Retina (tissue), 1 donor: ENCODE measurements at regions not wholly inside any gene's neighbourhood (a gene's known extent, or its start where the extent isn't known, plus 50 kb on each side); places are given as distances from the start of the nearest gene placed in this dataset.

Source experiments
- DNase-seq: peaks from one replicate; pipeline ENCODE4 v3.0.0-alpha.2; 2016

DNA sequence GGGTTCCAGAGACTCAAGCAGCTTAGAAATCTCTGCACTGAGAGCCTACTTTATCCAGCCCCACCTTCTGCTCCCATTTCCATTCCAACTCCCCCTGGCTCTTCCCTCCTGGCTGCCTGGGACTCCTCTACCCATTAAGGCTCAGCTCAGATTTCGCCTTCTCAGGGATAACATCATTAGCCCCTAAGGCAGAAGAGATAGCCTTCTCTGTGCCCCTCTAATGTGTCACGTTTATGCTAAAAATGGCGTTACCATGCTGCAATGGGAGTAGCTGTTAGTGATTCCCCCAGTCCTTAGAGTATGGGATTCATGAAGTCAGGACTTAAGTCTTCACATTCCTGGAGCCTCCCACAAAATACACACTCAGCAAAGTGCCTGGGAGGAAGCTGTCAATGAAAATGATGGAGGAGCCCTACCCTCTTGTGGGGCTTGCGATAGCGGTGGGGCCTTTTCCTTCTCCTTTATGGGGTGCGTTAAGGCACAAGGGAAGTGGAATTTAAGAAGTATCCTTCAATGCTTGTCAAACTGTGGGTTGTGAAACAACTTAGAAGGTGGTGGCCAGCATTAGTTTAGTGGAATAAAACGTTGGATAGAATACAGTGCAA is 144.7 kb upstream of the COPS8 start:
- no peak for DNase-seq

- no peak for DNase-seq
Observed at GRCh38 chr2:236941551-236941950, 144.1 kb upstream of the COPS8 start.

DNA sequence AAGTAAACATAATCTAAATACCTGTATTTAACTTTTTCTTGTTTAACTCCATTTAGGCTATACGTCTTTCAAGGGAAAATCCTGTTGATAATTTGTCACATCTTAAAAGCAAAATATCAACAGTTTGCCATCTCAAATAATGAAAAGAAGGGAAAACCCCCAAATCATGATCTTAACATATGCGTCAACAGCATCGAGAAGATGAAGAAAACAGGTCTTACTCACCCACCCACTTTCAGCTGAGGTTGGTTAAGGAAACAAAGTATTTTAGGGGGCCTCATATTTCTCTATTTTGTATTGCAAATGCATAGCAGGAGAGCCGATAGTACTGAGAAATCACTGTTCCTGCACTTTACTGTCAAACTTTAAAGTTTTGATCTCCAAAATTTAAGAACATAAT is 143.1 kb upstream of the COPS8 start:
- no peak for DNase-seq

DNA sequence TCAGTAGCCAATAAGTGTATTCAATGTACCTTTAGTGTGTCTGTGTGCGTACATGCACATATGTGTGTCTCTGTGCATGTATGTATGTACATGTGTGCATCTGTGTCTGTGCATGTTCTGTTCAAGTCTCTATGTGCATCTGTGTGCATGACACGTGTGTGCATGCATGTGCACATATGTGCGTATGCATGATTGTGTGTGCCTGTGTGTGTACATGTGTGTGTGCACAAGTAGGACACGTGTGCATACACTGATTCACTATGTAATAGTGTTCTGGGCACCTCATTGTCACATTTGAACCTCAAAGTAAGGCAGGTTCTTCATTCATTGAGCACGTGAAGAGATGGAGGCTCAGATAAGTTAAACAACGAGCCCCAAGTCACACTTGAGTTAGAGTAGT is 142.6 kb upstream of the COPS8 start:
- DNase-seq = no peak

DNA sequence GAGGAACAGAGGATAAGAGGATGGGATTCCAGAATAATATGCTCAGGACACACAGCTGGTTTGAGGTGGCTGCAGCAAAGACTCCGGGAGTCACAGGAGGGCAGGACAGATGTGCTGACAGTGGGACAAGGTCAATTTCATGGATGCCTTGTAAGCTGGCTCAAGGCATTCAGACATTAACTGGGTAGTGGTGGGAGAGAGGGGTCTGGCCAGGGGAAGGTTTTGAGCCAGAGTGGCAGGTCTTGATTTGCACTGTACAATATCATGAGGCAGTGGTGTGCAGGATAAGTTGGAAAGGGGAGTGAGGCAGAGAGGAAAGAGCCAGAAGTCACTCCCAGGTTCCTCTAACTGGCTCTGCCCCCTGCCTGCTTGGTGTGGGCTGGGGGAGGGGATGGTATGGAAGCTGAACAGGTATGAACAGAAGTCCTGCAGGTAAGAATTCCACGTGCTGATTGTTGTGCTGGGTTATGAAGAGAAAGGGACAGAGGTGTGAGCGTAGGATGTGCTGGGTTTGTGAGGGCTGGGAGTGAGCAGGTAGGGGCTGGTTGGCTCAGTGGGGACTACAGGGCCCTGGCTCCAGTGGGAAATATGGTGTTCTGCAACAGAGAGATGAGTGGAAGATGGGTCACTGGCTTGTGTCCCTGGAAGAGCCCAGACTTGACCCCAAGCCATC is 141.7 kb upstream of the COPS8 start:
- DNase-seq = no peak

DNA sequence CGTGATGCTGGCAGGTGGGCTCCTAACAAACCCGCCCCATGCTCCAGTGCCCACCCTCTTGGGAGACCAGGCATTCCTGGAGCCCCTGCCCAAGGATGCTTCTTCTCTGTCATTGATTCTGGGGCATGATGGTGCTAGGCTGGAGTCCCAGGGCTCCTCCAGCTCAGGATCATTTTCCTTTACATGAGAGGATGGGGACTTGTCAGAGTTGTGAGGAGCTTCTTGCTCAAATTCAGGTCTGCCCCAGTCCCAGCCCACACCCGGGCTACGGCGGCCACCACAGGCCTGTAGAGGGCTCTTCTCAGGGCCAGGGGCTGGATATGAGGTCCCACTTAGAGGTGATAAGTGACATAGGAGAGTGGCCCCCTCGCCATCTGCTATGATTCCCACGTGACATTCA is 141.1 kb upstream of the COPS8 start:
- DNase-seq = no peak

GRCh38 chr2:236945431-236946016 is 140.2 kb upstream of the COPS8 start:
- no peak for DNase-seq

GRCh38 chr2:236946871-236947270 is 138.8 kb upstream of the COPS8 start:
- no peak for DNase-seq

DNA sequence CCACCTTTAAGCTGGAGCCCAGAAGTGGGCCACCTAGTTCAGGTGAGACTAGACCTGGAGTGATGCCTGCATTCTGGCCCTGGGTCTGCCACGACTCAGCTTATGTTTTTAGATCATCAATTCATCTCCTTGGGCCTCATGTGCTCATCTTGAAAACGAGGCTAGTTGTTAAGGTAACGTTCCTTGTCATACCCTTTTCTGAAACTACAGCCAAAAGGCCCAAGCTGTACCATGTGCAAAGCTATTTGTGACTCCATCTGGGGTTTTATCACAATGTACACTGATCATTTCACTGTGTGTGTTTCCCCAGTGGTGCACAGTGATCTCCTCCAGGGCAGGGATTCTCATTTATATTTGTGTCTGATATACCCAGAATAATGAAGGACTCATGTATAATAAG is 138.4 kb upstream of the COPS8 start:
- DNase-seq = no peak

DNA sequence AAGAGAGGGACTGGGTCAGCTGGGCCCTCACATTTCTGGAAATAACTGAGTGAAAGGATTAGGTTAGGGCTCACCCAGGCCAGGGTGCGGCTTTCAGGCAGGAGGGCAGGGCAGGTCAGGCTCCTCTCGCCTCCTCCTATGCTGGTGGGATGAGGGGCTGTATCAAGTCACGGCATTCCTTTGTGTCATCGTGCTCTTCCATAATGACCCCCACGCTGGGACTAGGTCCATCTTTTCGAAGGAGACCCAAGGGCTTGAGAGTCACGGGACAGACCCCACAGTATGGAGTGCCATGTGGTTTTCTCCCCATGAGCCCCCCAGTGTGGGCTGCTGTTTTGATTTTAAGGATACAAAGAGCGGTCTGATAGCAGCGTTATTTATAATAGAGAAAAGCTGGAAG is 137.8 kb upstream of the COPS8 start:
- DNase-seq = no peak

GRCh38 chr2:236949089-236949905 is 136.4 kb upstream of the COPS8 start:
- DNase-seq = no peak

- DNase-seq = no peak
Observed at GRCh38 chr2:236951830-236952475, 133.7 kb upstream of the COPS8 start.

DNA sequence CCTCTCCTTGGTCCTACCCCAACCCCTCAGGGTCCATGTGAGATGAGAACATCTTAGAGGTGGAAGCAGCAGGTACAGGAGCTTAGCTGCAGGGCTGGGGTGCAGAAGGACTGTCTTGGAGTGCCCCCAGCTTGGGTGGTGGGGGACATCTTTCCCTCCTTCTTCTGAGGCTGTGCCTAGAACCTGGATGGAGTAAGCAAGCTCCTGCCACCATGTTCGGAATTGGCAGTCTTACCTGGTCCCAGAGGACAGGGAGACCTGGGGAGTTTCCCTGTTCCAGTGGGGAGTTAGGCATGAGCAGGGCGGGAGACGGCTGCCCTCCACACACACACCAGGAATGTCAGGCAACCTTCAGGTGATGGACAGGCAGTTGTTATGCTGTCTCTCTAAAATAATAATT is 131.0 kb upstream of the COPS8 start:
- no peak for DNase-seq

- DNase-seq = no peak
Observed at GRCh38 chr2:236955521-236956030, 130.1 kb upstream of the COPS8 start.

DNA sequence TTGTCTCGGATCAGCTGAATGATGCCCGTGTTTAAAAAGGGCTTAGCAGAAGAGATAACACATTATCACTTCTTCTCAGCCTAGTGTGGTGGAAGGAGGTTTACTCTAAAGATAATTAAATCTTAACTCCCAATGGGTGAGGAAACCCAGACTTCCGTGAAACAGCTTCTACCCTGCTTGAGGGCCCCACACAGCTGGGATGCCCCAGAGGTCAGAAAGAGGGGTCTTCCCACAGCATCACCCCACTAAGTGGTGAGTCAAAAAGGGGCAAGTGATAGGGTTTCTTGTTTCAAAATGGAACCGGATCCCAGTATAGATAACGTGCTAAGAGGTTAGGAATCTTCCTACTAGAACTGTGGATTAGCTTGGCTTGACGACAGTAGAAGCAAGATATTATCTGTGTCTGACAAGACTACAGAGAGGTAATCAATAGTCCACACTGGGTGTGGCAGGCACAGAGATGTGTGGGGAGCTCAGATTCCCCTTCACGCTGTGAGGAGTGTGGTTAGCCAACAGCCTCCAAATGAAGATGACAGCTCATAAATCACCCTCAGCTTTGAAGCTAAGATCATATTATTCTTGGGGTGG is 129.6 kb upstream of the COPS8 start:
- no peak for DNase-seq

DNA sequence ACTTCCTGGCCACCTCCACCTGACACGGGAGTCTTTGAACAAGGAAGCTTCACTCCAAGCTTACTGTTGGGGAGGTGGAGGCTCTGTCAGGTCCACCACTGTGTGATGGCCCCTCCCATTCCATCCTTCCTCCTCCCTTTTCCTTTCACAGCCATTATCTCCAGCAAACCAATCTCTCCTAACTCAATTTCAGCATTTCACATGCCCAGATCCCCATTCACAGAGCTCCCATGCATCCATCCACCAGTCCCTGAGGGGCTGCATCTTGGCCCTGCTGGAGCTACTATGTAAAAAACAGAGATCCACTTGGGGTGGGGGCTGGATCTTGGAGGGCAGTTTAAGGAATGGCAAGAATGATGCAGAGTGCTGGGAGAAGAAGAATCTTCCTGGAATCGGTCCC is 129.0 kb upstream of the COPS8 start:
- DNase-seq = no peak

GRCh38 chr2:236959036-236959435 is 126.7 kb upstream of the COPS8 start:
- no peak for DNase-seq

DNA sequence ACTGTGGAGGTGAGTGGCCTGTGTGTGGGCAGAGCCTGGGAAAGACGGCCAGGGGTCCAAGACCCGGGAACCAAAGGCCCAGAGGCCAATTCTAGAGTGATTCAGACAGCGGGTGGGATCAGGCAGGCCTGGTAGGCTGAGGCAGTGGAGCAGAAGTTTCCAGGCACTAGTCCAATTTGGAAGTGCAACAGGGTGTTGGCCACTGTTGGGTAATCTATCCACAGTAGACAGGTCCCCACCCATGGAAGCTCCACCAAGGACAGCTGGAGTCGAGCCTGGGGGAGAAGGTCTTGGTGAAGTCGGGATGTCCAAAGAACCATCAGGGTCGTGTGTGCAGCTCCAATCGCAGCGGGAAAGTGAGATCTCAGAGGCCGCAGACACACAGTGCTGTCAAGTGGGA is 125.8 kb upstream of the COPS8 start:
- DNase-seq = no peak

- DNase-seq = no peak
Observed at GRCh38 chr2:236960531-236960930, 125.2 kb upstream of the COPS8 start.

DNA sequence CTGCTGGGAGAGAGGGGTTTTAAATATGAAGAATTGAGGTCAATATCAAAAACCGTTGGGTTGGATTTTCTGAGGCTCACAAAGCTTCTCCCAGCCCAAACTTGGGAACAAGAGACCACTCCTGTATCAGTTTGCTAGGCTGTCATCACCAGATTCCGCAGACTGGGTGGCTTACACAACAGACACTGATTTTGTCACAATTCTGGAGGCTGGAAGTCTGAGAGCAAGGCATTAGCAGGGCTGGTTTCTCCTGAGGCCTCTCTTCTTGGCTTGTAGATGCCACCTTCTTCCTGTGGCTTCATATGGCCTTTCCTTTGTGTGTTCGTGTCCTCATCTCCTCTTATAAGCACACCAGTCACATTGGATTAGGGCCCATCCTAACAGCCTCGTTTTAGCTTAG is 122.9 kb upstream of the COPS8 start:
- no peak for DNase-seq

GRCh38 chr2:236963631-236964182 is 122.0 kb upstream of the COPS8 start:
- no peak for DNase-seq

DNA sequence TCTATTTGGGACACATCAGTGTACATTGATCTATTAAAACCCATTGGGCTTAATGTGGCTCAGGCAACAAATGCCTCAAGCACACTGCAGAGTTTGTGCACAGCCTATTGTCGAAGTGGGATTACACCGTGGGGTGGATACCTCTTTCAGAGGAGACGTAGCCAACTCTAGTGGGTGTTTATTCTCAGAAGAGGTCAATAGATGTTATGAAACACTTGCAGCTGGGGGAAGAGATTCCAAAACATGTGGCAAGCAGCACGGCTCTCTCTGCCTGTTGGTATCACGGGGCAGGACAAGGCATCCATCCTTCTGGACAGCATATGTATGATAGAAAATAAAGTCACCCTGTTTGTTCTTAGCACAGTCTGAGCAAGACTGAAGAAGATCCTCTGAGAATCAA is 121.4 kb upstream of the COPS8 start:
- DNase-seq = no peak
